ENCODE measurements at regions not wholly inside any gene's neighbourhood (a gene's known extent, or its start where the extent isn't known, plus 50 kb on each side); places are given as distances from the start of the nearest gene placed in this dataset.

GRCh38 chr4:115720611-115721010 lies 607.2 kb upstream of the NDST4 start:
- no peaks in the 10 kb centered on the region for H3K27me3 ChIP-seq
- H3K4me3 ChIP-seq: no peak overlapping the region
- H3K4me1 ChIP-seq: no peaks in the 10 kb centered on the region
- no peak overlapping the region for H3K27ac ChIP-seq
- intact Hi-C loops (cut with DNase I): no loop called here
- no peak for DNase-seq
- H3K9me3 ChIP-seq: no peaks in the 10 kb centered on the region
- no peaks in the 10 kb centered on the region for H3K36me3 ChIP-seq
- no peak for TF ChIP-seq CTCF (IDR thresholded peaks at IDR 0.05)
- no peak for ATAC-seq

- Histone ChIP-seq H3K9me3 (peaks cover 0 to 3% of the 10 kb centered on the region in 2 donors), H3K4me3 (no peak overlapping the region), H3K27me3 (no peaks in the 10 kb centered on the region), H3K4me1 (no peaks in the 10 kb centered on the region), H3K27ac (no peak overlapping the region), H3K36me3 (no peaks in the 10 kb centered on the region)
- TF ChIP-seq CTCF (IDR thresholded peaks at IDR 0.05): no peak
- intact Hi-C loops (cut with DNase I): no loop called here
- ATAC-seq: no peak
- peak in 1 of 4 donors; percentile 0 for DNase-seq
Measured at GRCh38 chr4:115711575-115711974, 598.2 kb upstream of the NDST4 start.

- TF ChIP-seq CTCF (IDR thresholded peaks at IDR 0.05): no peak
- DNase-seq (no peak), ATAC-seq (no peak)
- intact Hi-C loops (cut with DNase I): no loop called here
- H3K36me3 ChIP-seq: no peaks in the 10 kb centered on the region
- H3K27ac ChIP-seq: no peak overlapping the region
- H3K27me3 ChIP-seq: no peaks in the 10 kb centered on the region
- H3K4me3 ChIP-seq: no peak overlapping the region
- H3K9me3 ChIP-seq: peaks cover 0 to 8% of the 10 kb centered on the region in 2 donors
- H3K4me1 ChIP-seq: no peaks in the 10 kb centered on the region
Measured at GRCh38 chr4:115688961-115689360, 575.5 kb upstream of the NDST4 start.

GRCh38 chr4:115687052-115687755 lies 573.8 kb upstream of the NDST4 start:
- H3K9me3 ChIP-seq: peaks cover 0 to 8% of the 10 kb centered on the region in 2 donors
- no peak for TF ChIP-seq CTCF (IDR thresholded peaks at IDR 0.05)
- H3K27ac ChIP-seq: no peak overlapping the region
- no peaks in the 10 kb centered on the region for H3K27me3 ChIP-seq
- intact Hi-C loops (cut with DNase I): no loop called here
- H3K4me3 ChIP-seq: no peak overlapping the region
- H3K4me1 ChIP-seq: no peaks in the 10 kb centered on the region
- no peaks in the 10 kb centered on the region for H3K36me3 ChIP-seq
- no peak for DNase-seq
- no peak for ATAC-seq

GRCh38 chr4:115678425-115678941 lies 565.1 kb upstream of the NDST4 start:
- Histone ChIP-seq H3K9me3 (peaks cover 0 to 9% of the 10 kb centered on the region in 2 donors), H3K36me3 (no peaks in the 10 kb centered on the region), H3K27ac (no peak overlapping the region), H3K27me3 (no peaks in the 10 kb centered on the region), H3K4me1 (no peaks in the 10 kb centered on the region), H3K4me3 (no peak overlapping the region)
- TF ChIP-seq CTCF (IDR thresholded peaks at IDR 0.05): no peak
- intact Hi-C loops (cut with DNase I): no loop called here
- DNase-seq (peak in 1 of 4 donors; percentile 77), ATAC-seq (no peak)

Measured in left lung (tissue), 4 donors.